GM12892 (cell line): ENCODE measurements at regions not wholly inside any gene's neighbourhood (a gene's known extent, or its start where the extent isn't known, plus 50 kb on each side); places are given as distances from the start of the nearest gene placed in this dataset.

Experiments used
- DNase-seq: peaks from one replicate; pipeline ENCODE4 v3.0.0; 2011; ENCODE audit not compliant: insufficient read length
- FAIRE-seq: peaks from 2 replicates; lab custom pipeline; 2011; peaks lifted over from hg19 to GRCh38; lab: Jason Lieb, UNC
- POLR2A ChIP-seq: IDR thresholded peaks from 2 replicates; pipeline ENCODE4 v1.6.1; 2011; ENCODE audit warnings: low read depth, low read length, control low read depth
- POLR2AphosphoS5 ChIP-seq: IDR thresholded peaks from 2 replicates; pipeline ENCODE4 v1.6.1; 2011; ENCODE audit warnings: low read depth, low read length, control low read depth
- TAF1 ChIP-seq: IDR thresholded peaks from 2 replicates; pipeline ENCODE4 v1.6.1; 2011; ENCODE audit warnings: low read depth, mild to moderate bottlenecking, control low read depth, low read length, borderline replicate concordance

GRCh38 chrX:113986427-113986826, 597.5 kb upstream of the HTR2C start:
- DNase-seq (no peak), FAIRE-seq (no peak)
- TF ChIP-seq POLR2A (no peak), TAF1 (no peak), POLR2AphosphoS5 (no peak)

GRCh38 chrX:113982766-113983165, 601.1 kb upstream of the HTR2C start:
- no peak for TF ChIP-seq POLR2AphosphoS5
- no peak for TF ChIP-seq POLR2A
- no peak for TF ChIP-seq TAF1
- FAIRE-seq (no peak), DNase-seq (no peak)

- FAIRE-seq: no peak
- TF ChIP-seq POLR2AphosphoS5 (no peak), TAF1 (no peak), POLR2A (no peak)
- no peak for DNase-seq
These were observed 602.9 kb upstream of the HTR2C start for GRCh38 chrX:113980953-113981352.

- no peak for FAIRE-seq
- DNase-seq: no peak
- no peak for TF ChIP-seq POLR2AphosphoS5
- no peak for TF ChIP-seq TAF1
- TF ChIP-seq POLR2A: no peak
These were observed 606.0 kb upstream of the HTR2C start for GRCh38 chrX:113977887-113978286.

- FAIRE-seq: no peak
- DNase-seq: no peak
- TF ChIP-seq POLR2A (no peak), POLR2AphosphoS5 (no peak), TAF1 (no peak)
These were observed 608.4 kb upstream of the HTR2C start for GRCh38 chrX:113975441-113975840.

GRCh38 chrX:113974881-113975280, 609.0 kb upstream of the HTR2C start:
- DNase-seq: no peak
- no peak for FAIRE-seq
- TF ChIP-seq POLR2AphosphoS5: no peak
- no peak for TF ChIP-seq TAF1
- TF ChIP-seq POLR2A: no peak

- DNase-seq: no peak
- no peak for FAIRE-seq
- TF ChIP-seq TAF1: no peak
These were observed 610.2 kb upstream of the HTR2C start for GRCh38 chrX:113973706-113974105.

GRCh38 chrX:113966791-113967190, 617.1 kb upstream of the HTR2C start:
- no peak for DNase-seq
- TF ChIP-seq POLR2A (no peak), POLR2AphosphoS5 (no peak), TAF1 (no peak)
- no peak for FAIRE-seq

- TF ChIP-seq POLR2AphosphoS5: no peak
- TF ChIP-seq POLR2A: no peak
- TF ChIP-seq TAF1: no peak
- FAIRE-seq: no peak
- DNase-seq: no peak
These were observed 621.5 kb upstream of the HTR2C start for GRCh38 chrX:113962343-113962742.

- TF ChIP-seq TAF1: no peak
- no peak for TF ChIP-seq POLR2AphosphoS5
- TF ChIP-seq POLR2A: no peak
- no peak for DNase-seq
- no peak for FAIRE-seq
These were observed 623.8 kb upstream of the HTR2C start for GRCh38 chrX:113959912-113960626.

GRCh38 chrX:113956936-113957335, 627.0 kb upstream of the HTR2C start:
- no peak for FAIRE-seq
- TF ChIP-seq TAF1: no peak
- TF ChIP-seq POLR2AphosphoS5: no peak
- TF ChIP-seq POLR2A: no peak
- DNase-seq: no peak

GRCh38 chrX:113954297-113954696, 629.6 kb upstream of the HTR2C start:
- DNase-seq: no peak
- no peak for FAIRE-seq
- no peak for TF ChIP-seq POLR2AphosphoS5
- no peak for TF ChIP-seq POLR2A
- TF ChIP-seq TAF1: no peak

GRCh38 chrX:113950081-113950678, 633.7 kb upstream of the HTR2C start:
- no peak for DNase-seq
- no peak for TF ChIP-seq TAF1
- no peak for TF ChIP-seq POLR2AphosphoS5
- no peak for TF ChIP-seq POLR2A
- no peak for FAIRE-seq
